ENCODE measurements at regions not wholly inside any gene's neighbourhood (a gene's known extent, or its start where the extent isn't known, plus 50 kb on each side); places are given as distances from the start of the nearest gene placed in this dataset.
A peak's percentile ranks its signal among the peaks of the same experiment; 100 is the strongest.
"Not testable (repeated sequence)": the region's sequence is repeated elsewhere in the genome, so short reads cannot be mapped to it uniquely, and the experiment has no call there.

GRCh38 chrX:27222661-27223060, 240.5 kb downstream of the PPP4R3C start:
- TF ChIP-seq EZH2phosphoT487 (IDR thresholded peaks at IDR 0.05; ENCODE audit: insufficient read depth, low read depth) (no peak), EZH2 (IDR thresholded peaks at IDR 0.05; ENCODE audit: insufficient read depth, poor library complexity, severe bottlenecking) (no peak)
- H3K4me2 ChIP-seq (ENCODE audit: unreplicated experiment): no peak overlapping the region
- no peak overlapping the region for H3K4me3 ChIP-seq
- DNase-seq: no peak
- H3K36me3 ChIP-seq (ENCODE audit: low read depth): no peaks in the 10 kb centered on the region
- no peak overlapping the region for H2AFZ ChIP-seq
- no peaks in the 10 kb centered on the region for H3K79me2 ChIP-seq (ENCODE audit: insufficient read depth)
- no peaks in the 10 kb centered on the region for H3K4me1 ChIP-seq (ENCODE audit: insufficient read depth)
- WGBS, 2 experiments (ENCODE audit: low coverage in 1 of 2, low lambda C conversion rate in 2 of 2, missing lambda C conversion rate in 2 of 2): 50 to 56% methylated on average over 7 to 8 of the region's 8 CpGs
- no peaks in the 10 kb centered on the region for H3K9me3 ChIP-seq (ENCODE audit: low read depth)
- H3F3A ChIP-seq (ENCODE audit: insufficient read depth): no peaks in the 10 kb centered on the region
- in situ Hi-C loops (cut with MboI): no loop called here
- no peaks in the 10 kb centered on the region for H3K9me2 ChIP-seq (ENCODE audit: insufficient read depth)
- H4K20me1 ChIP-seq (ENCODE audit: insufficient read depth): no peaks in the 10 kb centered on the region
- no peak overlapping the region for H3K27ac ChIP-seq
- H3K27me3 ChIP-seq (replicated peaks; ENCODE audit: insufficient read depth): no peaks in the 10 kb centered on the region
- no peak overlapping the region for H3K9ac ChIP-seq

GRCh38 chrX:27186671-27187070, 276.5 kb downstream of the PPP4R3C start:
- peak; percentile 45 for DNase-seq

GRCh38 chrX:27163236-27163635, 299.9 kb downstream of the PPP4R3C start:
- no peaks in the 10 kb centered on the region for H3K9me2 ChIP-seq (ENCODE audit: insufficient read depth)
- in situ Hi-C loops (cut with MboI): no loop called here
- H3K4me1 ChIP-seq (ENCODE audit: insufficient read depth): no peaks in the 10 kb centered on the region
- no peak overlapping the region for H2AFZ ChIP-seq
- no peaks in the 10 kb centered on the region for H4K20me1 ChIP-seq (ENCODE audit: insufficient read depth)
- H3K4me3 ChIP-seq: no peak overlapping the region
- no peak for DNase-seq
- H3K27me3 ChIP-seq (replicated peaks; ENCODE audit: insufficient read depth): no peaks in the 10 kb centered on the region
- H3F3A ChIP-seq (ENCODE audit: insufficient read depth): no peaks in the 10 kb centered on the region
- no peaks in the 10 kb centered on the region for H3K36me3 ChIP-seq (ENCODE audit: low read depth)
- H3K27ac ChIP-seq: no peak overlapping the region
- H3K79me2 ChIP-seq (ENCODE audit: insufficient read depth): no peaks in the 10 kb centered on the region
- 10 to 12% methylated on average over 4 of the region's 4 CpGs for WGBS, 2 experiments (ENCODE audit: low coverage in 1 of 2, low lambda C conversion rate in 2 of 2, missing lambda C conversion rate in 2 of 2)
- no peaks in the 10 kb centered on the region for H3K9me3 ChIP-seq (ENCODE audit: low read depth)
- TF ChIP-seq EZH2phosphoT487 (IDR thresholded peaks at IDR 0.05; ENCODE audit: insufficient read depth, low read depth): no peak
- no peak for TF ChIP-seq EZH2 (IDR thresholded peaks at IDR 0.05; ENCODE audit: insufficient read depth, poor library complexity, severe bottlenecking)
- no peak overlapping the region for H3K9ac ChIP-seq
- no peak overlapping the region for H3K4me2 ChIP-seq (ENCODE audit: unreplicated experiment)

More at GRCh38 chrX:27186671-27187070, 276.5 kb downstream of the PPP4R3C start:
- H3K79me2 ChIP-seq (ENCODE audit: insufficient read depth): no peaks in the 10 kb centered on the region
- H3K27me3 ChIP-seq (replicated peaks; ENCODE audit: insufficient read depth): no peaks in the 10 kb centered on the region
- H2AFZ ChIP-seq: no peak overlapping the region
- H3K4me2 ChIP-seq (ENCODE audit: unreplicated experiment): no peak overlapping the region
- no peaks in the 10 kb centered on the region for H3K4me1 ChIP-seq (ENCODE audit: insufficient read depth)
- no peaks in the 10 kb centered on the region for H4K20me1 ChIP-seq (ENCODE audit: insufficient read depth)
- in situ Hi-C loops (cut with MboI): loop anchor here (25.0 kb wide), 1 partner anchor 399 kb away; no protein-coding TSS in a partner anchor
- H3K36me3 ChIP-seq (ENCODE audit: low read depth): no peaks in the 10 kb centered on the region
- H3F3A ChIP-seq (ENCODE audit: insufficient read depth): no peaks in the 10 kb centered on the region
- H3K9me2 ChIP-seq (ENCODE audit: insufficient read depth): no peaks in the 10 kb centered on the region
- no peaks in the 10 kb centered on the region for H3K9me3 ChIP-seq (ENCODE audit: low read depth)
- no peak overlapping the region for H3K4me3 ChIP-seq
- no peak overlapping the region for H3K9ac ChIP-seq
- TF ChIP-seq EZH2phosphoT487 (IDR thresholded peaks at IDR 0.05; ENCODE audit: insufficient read depth, low read depth) (no peak), EZH2 (IDR thresholded peaks at IDR 0.05; ENCODE audit: insufficient read depth, poor library complexity, severe bottlenecking) (no peak)
- H3K27ac ChIP-seq: no peak overlapping the region
- WGBS, 2 experiments (ENCODE audit: low coverage in 1 of 2, low lambda C conversion rate in 2 of 2, missing lambda C conversion rate in 2 of 2): 0 to 3% methylated on average over 5 of the region's 5 CpGs

- Histone ChIP-seq H3K4me3 (no peak overlapping the region), H3K4me2 (ENCODE audit: unreplicated experiment) (no peak overlapping the region), H4K20me1 (ENCODE audit: insufficient read depth) (no peaks in the 10 kb centered on the region), H3K27me3 (replicated peaks; ENCODE audit: insufficient read depth) (no peaks in the 10 kb centered on the region), H3K36me3 (ENCODE audit: low read depth) (no peaks in the 10 kb centered on the region), H3F3A (ENCODE audit: insufficient read depth) (no peaks in the 10 kb centered on the region), H3K4me1 (ENCODE audit: insufficient read depth) (no peaks in the 10 kb centered on the region), H3K9me3 (ENCODE audit: low read depth) (no peaks in the 10 kb centered on the region), H3K9ac (no peak overlapping the region), H3K9me2 (ENCODE audit: insufficient read depth) (no peaks in the 10 kb centered on the region), H2AFZ (no peak overlapping the region), H3K27ac (no peak overlapping the region), H3K79me2 (ENCODE audit: insufficient read depth) (no peaks in the 10 kb centered on the region)
- DNase-seq: no peak
- no peak for TF ChIP-seq EZH2phosphoT487 (IDR thresholded peaks at IDR 0.05; ENCODE audit: insufficient read depth, low read depth)
- no peak for TF ChIP-seq EZH2 (IDR thresholded peaks at IDR 0.05; ENCODE audit: insufficient read depth, poor library complexity, severe bottlenecking)
- in situ Hi-C loops (cut with MboI): no loop called here
- 9 to 18% methylated on average over 1 of the region's 1 CpG for WGBS, 2 experiments (ENCODE audit: low coverage in 1 of 2, low lambda C conversion rate in 2 of 2, missing lambda C conversion rate in 2 of 2)
Observed at GRCh38 chrX:27162496-27162895, 300.6 kb downstream of the PPP4R3C start.

GRCh38 chrX:27156921-27157320, 306.2 kb downstream of the PPP4R3C start:
- H3K4me2 ChIP-seq (ENCODE audit: unreplicated experiment); DNase-seq; H3F3A ChIP-seq (ENCODE audit: insufficient read depth); H3K36me3 ChIP-seq (ENCODE audit: low read depth); H3K4me3 ChIP-seq; H3K4me1 ChIP-seq (ENCODE audit: insufficient read depth); H3K79me2 ChIP-seq (ENCODE audit: insufficient read depth); H3K9me2 ChIP-seq (ENCODE audit: insufficient read depth); H3K9ac ChIP-seq; H3K27me3 ChIP-seq (replicated peaks; ENCODE audit: insufficient read depth); H4K20me1 ChIP-seq (ENCODE audit: insufficient read depth); in situ Hi-C loops (cut with MboI); H3K9me3 ChIP-seq (ENCODE audit: low read depth); H2AFZ ChIP-seq; H3K27ac ChIP-seq: not testable (repeated sequence)
- 60% methylated on average over 1 of the region's 21 CpGs; no CpG with 5 or more reads in 1 of the 2 experiments for WGBS, 2 experiments (ENCODE audit: low coverage in 1 of 2, low lambda C conversion rate in 2 of 2, missing lambda C conversion rate in 2 of 2)

Data from GM23248 (cell line).